ENCODE measurements at regions not wholly inside any gene's neighbourhood (a gene's known extent, or its start where the extent isn't known, plus 50 kb on each side); places are given as distances from the start of the nearest gene placed in this dataset.

DNA sequence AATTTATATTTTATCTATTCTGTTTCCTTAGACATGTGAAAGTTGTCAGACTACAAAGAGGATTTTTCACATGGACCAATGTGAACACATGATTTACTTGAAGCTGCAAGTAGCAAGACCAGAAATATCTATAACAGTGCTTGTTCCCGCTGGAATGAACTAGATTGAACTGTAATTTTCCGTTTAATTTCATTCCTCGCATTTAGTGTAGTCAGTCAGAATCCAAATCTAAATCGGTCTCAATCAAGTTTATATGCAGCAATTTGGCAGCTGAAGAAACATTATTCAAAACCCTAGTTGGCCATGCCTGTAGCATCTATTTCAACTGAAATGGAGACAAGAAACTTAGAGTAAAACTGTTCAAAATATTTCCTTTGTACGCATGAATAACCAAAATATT, 570.7 kb upstream of the SLITRK5 start:
- TF ChIP-seq EGR1 (IDR thresholded peaks at IDR 0.05) (no peak), TEAD4 (IDR thresholded peaks at IDR 0.05) (no peak), CREB1 (IDR thresholded peaks at IDR 0.05; ENCODE audit: low read depth) (no peak), NFIC (IDR thresholded peaks at IDR 0.05) (no peak), CEBPB (IDR thresholded peaks at IDR 0.05) (no peak), EP300 (IDR thresholded peaks at IDR 0.05; ENCODE audit: borderline replicate concordance) (no peak), TAF1 (IDR thresholded peaks at IDR 0.05; ENCODE audit: low read depth) (no peak), ZBTB7A (IDR thresholded peaks at IDR 0.05; ENCODE audit: low read depth) (no peak), YY1 (IDR thresholded peaks at IDR 0.05; ENCODE audit: low read depth) (no peak), FOXM1 (IDR thresholded peaks at IDR 0.05; ENCODE audit: borderline replicate concordance, low read depth) (no peak)
- TF ChIP-seq, protein P1, sequence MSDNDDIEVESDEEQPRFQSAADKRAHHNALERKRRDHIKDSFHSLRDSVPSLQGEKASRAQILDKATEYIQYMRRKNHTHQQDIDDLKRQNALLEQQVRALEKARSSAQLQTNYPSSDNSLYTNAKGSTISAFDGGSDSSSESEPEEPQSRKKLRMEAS (IDR thresholded peaks at IDR 0.05): no peak
- TF ChIP-seq, protein P2, sequence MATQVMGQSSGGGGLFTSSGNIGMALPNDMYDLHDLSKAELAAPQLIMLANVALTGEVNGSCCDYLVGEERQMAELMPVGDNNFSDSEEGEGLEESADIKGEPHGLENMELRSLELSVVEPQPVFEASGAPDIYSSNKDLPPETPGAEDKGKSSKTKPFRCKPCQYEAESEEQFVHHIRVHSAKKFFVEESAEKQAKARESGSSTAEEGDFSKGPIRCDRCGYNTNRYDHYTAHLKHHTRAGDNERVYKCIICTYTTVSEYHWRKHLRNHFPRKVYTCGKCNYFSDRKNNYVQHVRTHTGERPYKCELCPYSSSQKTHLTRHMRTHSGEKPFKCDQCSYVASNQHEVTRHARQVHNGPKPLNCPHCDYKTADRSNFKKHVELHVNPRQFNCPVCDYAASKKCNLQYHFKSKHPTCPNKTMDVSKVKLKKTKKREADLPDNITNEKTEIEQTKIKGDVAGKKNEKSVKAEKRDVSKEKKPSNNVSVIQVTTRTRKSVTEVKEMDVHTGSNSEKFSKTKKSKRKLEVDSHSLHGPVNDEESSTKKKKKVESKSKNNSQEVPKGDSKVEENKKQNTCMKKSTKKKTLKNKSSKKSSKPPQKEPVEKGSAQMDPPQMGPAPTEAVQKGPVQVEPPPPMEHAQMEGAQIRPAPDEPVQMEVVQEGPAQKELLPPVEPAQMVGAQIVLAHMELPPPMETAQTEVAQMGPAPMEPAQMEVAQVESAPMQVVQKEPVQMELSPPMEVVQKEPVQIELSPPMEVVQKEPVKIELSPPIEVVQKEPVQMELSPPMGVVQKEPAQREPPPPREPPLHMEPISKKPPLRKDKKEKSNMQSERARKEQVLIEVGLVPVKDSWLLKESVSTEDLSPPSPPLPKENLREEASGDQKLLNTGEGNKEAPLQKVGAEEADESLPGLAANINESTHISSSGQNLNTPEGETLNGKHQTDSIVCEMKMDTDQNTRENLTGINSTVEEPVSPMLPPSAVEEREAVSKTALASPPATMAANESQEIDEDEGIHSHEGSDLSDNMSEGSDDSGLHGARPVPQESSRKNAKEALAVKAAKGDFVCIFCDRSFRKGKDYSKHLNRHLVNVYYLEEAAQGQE (IDR thresholded peaks at IDR 0.05; ENCODE audit: low read depth): no peak

DNA sequence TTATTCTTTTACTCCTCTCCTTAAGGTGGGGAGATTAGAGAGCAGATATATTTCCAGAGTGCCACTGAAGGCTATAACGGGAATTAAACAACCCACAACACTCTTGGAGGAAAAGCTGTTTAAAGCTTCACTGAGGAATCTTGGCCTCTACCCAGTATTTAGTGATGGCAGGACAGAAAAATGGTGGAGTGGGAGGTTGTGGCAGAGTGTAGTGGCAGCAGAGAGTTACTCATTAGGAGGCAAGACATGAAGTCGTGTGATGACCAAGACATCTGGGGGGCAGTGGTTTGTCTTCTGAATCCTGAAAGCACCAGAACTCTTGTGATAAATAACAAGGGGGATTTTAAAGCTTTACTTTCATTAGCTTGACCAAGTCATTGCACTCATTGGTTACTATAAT, 563.5 kb upstream of the SLITRK5 start:
- no peak for TF ChIP-seq YY1 (IDR thresholded peaks at IDR 0.05; ENCODE audit: low read depth)
- TF ChIP-seq CEBPB (IDR thresholded peaks at IDR 0.05): no peak
- no peak for TF ChIP-seq RAD21 (IDR thresholded peaks at IDR 0.05; ENCODE audit: low read depth)
- no peak for TF ChIP-seq CREB1 (IDR thresholded peaks at IDR 0.05; ENCODE audit: low read depth)
- TF ChIP-seq EGR1 (IDR thresholded peaks at IDR 0.05): no peak
- TF ChIP-seq TEAD4 (IDR thresholded peaks at IDR 0.05): no peak
- TF ChIP-seq TAF1 (IDR thresholded peaks at IDR 0.05; ENCODE audit: low read depth): no peak
- TF ChIP-seq NFIC (IDR thresholded peaks at IDR 0.05): no peak
- TF ChIP-seq, protein P2 (IDR thresholded peaks at IDR 0.05; ENCODE audit: low read depth): no peak
- TF ChIP-seq ZBTB7A (IDR thresholded peaks at IDR 0.05; ENCODE audit: low read depth): no peak

DNA sequence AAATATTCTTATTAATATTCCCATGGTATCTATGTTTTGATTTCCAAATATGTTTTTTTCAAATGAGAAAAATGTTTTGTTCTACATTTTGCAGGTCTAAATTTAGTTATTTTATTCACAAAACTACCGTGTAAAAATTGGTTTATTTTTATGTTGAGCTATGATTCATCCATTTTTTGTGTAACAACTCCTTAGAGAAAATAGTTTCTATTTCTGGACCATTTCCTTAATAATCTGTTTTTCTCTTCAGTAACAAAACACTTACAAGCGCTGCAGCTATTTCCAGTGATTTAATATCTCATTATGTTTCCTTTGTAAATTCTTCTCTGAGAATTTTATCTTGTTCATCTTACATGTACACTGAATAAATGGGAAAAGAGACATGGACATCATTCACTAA, 550.7 kb upstream of the SLITRK5 start:
- TF ChIP-seq, protein P3, sequence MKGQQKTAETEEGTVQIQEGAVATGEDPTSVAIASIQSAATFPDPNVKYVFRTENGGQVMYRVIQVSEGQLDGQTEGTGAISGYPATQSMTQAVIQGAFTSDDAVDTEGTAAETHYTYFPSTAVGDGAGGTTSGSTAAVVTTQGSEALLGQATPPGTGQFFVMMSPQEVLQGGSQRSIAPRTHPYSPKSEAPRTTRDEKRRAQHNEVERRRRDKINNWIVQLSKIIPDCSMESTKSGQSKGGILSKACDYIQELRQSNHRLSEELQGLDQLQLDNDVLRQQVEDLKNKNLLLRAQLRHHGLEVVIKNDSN (IDR thresholded peaks at IDR 0.05): no peak
- no peak for TF ChIP-seq EP300 (IDR thresholded peaks at IDR 0.05; ENCODE audit: borderline replicate concordance)

DNA sequence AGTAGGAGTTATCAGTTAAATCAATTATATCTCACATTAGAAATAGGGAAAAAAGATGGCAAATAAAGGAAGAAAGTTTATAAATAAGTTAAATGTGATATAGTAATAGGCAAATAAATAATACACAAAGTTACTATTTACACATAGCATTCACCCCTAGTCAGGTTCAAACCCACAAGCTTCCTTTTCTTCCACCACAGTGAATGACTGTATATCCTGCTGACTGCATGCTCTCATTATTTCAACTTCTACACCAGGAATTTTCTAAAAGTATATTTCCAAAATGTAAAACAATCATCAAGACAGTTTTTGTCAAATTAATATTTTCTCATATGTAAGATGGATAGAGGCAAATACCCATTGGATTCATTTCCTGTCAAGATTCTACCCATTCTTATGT, 548.6 kb upstream of the SLITRK5 start:
- no peak for TF ChIP-seq EP300 (IDR thresholded peaks at IDR 0.05; ENCODE audit: borderline replicate concordance)
- no peak for TF ChIP-seq TEAD4 (IDR thresholded peaks at IDR 0.05)

DNA sequence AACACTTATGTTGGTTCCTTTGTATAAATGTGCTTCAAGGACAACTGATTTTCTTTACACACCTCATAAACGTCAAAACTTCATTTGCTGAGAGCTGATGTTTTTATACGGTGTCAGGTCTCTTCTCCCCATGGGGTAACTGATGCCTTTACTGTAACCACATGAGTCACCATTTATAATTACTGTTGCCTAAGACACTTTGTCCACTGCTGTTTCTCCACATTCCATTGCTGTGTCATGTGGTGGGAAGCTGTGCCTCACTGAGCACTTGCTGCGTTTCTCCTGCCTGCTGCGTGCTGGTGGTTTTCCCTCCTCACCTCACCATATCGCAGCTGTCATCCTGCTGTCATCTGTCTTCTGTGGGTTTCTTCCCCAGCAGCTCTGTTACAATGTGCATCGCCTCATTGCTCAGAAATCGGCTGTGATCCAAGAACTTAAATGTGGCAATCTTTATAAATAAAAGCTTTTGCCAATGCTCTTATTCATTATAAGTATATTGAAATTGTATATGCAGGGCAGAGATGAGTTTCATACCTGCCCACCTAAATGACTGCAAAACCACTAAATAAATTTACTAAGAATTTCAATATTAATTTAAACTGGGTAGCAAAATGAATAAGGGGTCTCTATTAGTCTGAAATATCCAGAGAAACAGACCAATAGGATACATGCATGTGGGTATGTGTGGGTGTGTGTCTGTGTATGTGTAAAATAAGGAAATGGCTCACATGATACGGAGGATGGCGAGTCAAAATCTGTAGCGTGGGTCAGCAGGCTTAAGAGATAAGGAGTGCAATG, 547.0 kb upstream of the SLITRK5 start:
- TF ChIP-seq RAD21 (IDR thresholded peaks at IDR 0.05; ENCODE audit: low read depth): peak; percentile 25; the same call in 1 of the 2 replicates
- no peak for TF ChIP-seq TAF1 (IDR thresholded peaks at IDR 0.05; ENCODE audit: low read depth)
- peak; percentile 99 for TF ChIP-seq TCF12 (IDR thresholded peaks at IDR 0.05; ENCODE audit: low read depth)
- peak; percentile 99 for TF ChIP-seq TEAD4 (IDR thresholded peaks at IDR 0.05)
- TF ChIP-seq FOXM1 (IDR thresholded peaks at IDR 0.05; ENCODE audit: borderline replicate concordance, low read depth): peak; percentile 92
- TF ChIP-seq YY1 (IDR thresholded peaks at IDR 0.05; ENCODE audit: low read depth): peak; percentile 69; the same call in 1 of the 2 replicates
- TF ChIP-seq EGR1 (IDR thresholded peaks at IDR 0.05): no peak
- TF ChIP-seq, protein P2 (IDR thresholded peaks at IDR 0.05; ENCODE audit: low read depth): no peak
- peak; percentile 98 for TF ChIP-seq CEBPB (IDR thresholded peaks at IDR 0.05)
- peak; percentile 98 for TF ChIP-seq EP300 (IDR thresholded peaks at IDR 0.05; ENCODE audit: borderline replicate concordance)
- no peak for TF ChIP-seq ZBTB7A (IDR thresholded peaks at IDR 0.05; ENCODE audit: low read depth)
- peak; percentile 96 for TF ChIP-seq NFIC (IDR thresholded peaks at IDR 0.05)
- TF ChIP-seq, protein P1 (IDR thresholded peaks at IDR 0.05): peak; percentile 89
- no peak for TF ChIP-seq CREB1 (IDR thresholded peaks at IDR 0.05; ENCODE audit: low read depth)
- TF ChIP-seq, protein P3 (IDR thresholded peaks at IDR 0.05): peak; percentile 90

Measured in Ishikawa (cell line).